Endothelial cell of umbilical vein (primary cell): ENCODE measurements at regions not wholly inside any gene's neighbourhood (a gene's known extent, or its start where the extent isn't known, plus 50 kb on each side); places are given as distances from the start of the nearest gene placed in this dataset.

Source experiments
- BruUV-seq: library from RNA; stranded (reverse); fragments of 400-500 nt; replicated peaks from 2 replicates; lab custom pipeline; 2021; lab: Mats Ljungman, UMichigan
- CTCF ChIA-PET: fragments of 300-600, 350-600 bp; sonication (Branson Sonifier 250); formaldehyde crosslinking; loops from one replicate; lab custom pipeline; 2021; ENCODE audit warnings: antibody characterized with exemption, inconsistent platforms; lab: Charles Lee
- POLR2A ChIA-PET: fragments of 300-600, 350-600 bp; sonication (Branson Sonifier 250); formaldehyde crosslinking; loops from one replicate; lab custom pipeline; 2021; ENCODE audit warnings: antibody characterized with exemption, inconsistent platforms; lab: Charles Lee
- DNase-seq: peaks from one replicate; pipeline ENCODE4 v3.0.0-alpha.2; 2011; ENCODE audit warnings: low read depth, low spot score
- FAIRE-seq: peaks from 2 replicates; lab custom pipeline; 2011; peaks lifted over from hg19 to GRCh38; lab: Jason Lieb, UNC
- H2AFZ ChIP-seq: 2 replicates; pipeline ENCODE4 v1.6.0; 2012; ENCODE audit warnings: low read depth, low read length, control low read depth, inconsistent platforms
- H3K27ac ChIP-seq: 2 replicates; pipeline ENCODE4 v1.5.1; 2011; ENCODE audit warnings: low read depth, mild to moderate bottlenecking, control low read depth, low read length, moderate library complexity; ENCODE audit not compliant: insufficient read depth
- H3K27me3 ChIP-seq, 2 experiments: 2 replicates each; pipeline versions ENCODE4 v1.6.0 to v1.6.1; 2011; ENCODE audit warnings: low read length in 2 of 2, mixed read lengths in 1 of 2; ENCODE audit not compliant: control insufficient read depth in 2 of 2, insufficient read depth in 2 of 2
- H3K36me3 ChIP-seq, 2 experiments: 2 replicates in 1 of 2; 3 replicates in 1 of 2; pipeline ENCODE4 v1.5.1; 2011; ENCODE audit warnings: low read length in 2 of 2, mild to moderate bottlenecking in 1 of 2, moderate library complexity in 1 of 2; ENCODE audit not compliant: control insufficient read depth in 2 of 2, insufficient read depth in 2 of 2; ENCODE audit errors: extremely low read depth in 1 of 2
- H3K4me1 ChIP-seq: 3 replicates; pipeline ENCODE4 v1.5.1; 2011; ENCODE audit warnings: mild to moderate bottlenecking, low read length; ENCODE audit not compliant: control insufficient read depth, insufficient read depth; ENCODE audit errors: extremely low read depth
- H3K4me2 ChIP-seq: 2 replicates; pipeline ENCODE4 v1.6.1; 2011; ENCODE audit warnings: low read length, control low read depth, mixed read lengths; ENCODE audit not compliant: insufficient read depth
- H3K4me3 ChIP-seq, 3 experiments: fragments of 200-600 bp in 1 of 3; sonication (generic), shearing (Covaris generic) in 1 of 3; replicated peaks in 1 of 3; 2 replicates each; pipeline ENCODE4 v1.5.1; 2011 to 2016; ENCODE audit warnings: control low read depth in 3 of 3, low read length in 3 of 3, mild to moderate bottlenecking in 2 of 3, inconsistent platforms in 1 of 3, low read depth in 1 of 3, moderate library complexity in 1 of 3; ENCODE audit not compliant: insufficient read depth in 1 of 3
- H3K79me2 ChIP-seq: 2 replicates; pipeline ENCODE4 v1.6.0; 2012; ENCODE audit warnings: low read length, inconsistent platforms; ENCODE audit not compliant: control insufficient read depth, insufficient read depth
- H3K9ac ChIP-seq: replicated peaks from 2 replicates; pipeline ENCODE3; 2011; ENCODE audit warnings: low read length, control low read depth; ENCODE audit not compliant: insufficient read depth; ENCODE audit errors: extremely low read depth
- H3K9me1 ChIP-seq: replicated peaks from 3 replicates; pipeline ENCODE4 v1.6.0; 2011; ENCODE audit warnings: mild to moderate bottlenecking, low read length; ENCODE audit not compliant: control insufficient read depth, insufficient read depth; ENCODE audit errors: extremely low read depth
- H3K9me3 ChIP-seq: replicated peaks from 2 replicates; pipeline ENCODE4 v1.5.1; 2012; ENCODE audit warnings: low read length, inconsistent platforms; ENCODE audit not compliant: control insufficient read depth, insufficient read depth
- H4K20me1 ChIP-seq: replicated peaks from 2 replicates; pipeline ENCODE3; 2011; ENCODE audit warnings: mild to moderate bottlenecking, low read length; ENCODE audit not compliant: control insufficient read depth, insufficient read depth; ENCODE audit errors: extremely low read depth
- EZH2 ChIP-seq: IDR thresholded peaks from 2 replicates; pipeline ENCODE4 v1.6.1; 2012; ENCODE audit warnings: borderline replicate concordance, low read depth, mild to moderate bottlenecking, moderate library complexity, low read length, inconsistent platforms; ENCODE audit not compliant: severe bottlenecking
- FOS ChIP-seq: IDR thresholded peaks from 2 replicates; pipeline ENCODE4 v1.6.1; 2011; ENCODE audit warnings: mild to moderate bottlenecking, low read length, moderate library complexity, borderline replicate concordance; ENCODE audit not compliant: insufficient read depth
- GATA2 ChIP-seq: IDR thresholded peaks from 2 replicates; pipeline ENCODE4 v1.7.0; 2011; ENCODE audit warnings: low read depth, mild to moderate bottlenecking, moderate library complexity, mixed read lengths, low read length; ENCODE audit not compliant: insufficient read length, insufficient read depth
- JUN ChIP-seq: IDR thresholded peaks from 2 replicates; pipeline ENCODE4 v1.6.1; 2011; ENCODE audit warnings: borderline replicate concordance, low read depth; ENCODE audit not compliant: insufficient read length, insufficient read depth
- MAX ChIP-seq: IDR thresholded peaks from 2 replicates; pipeline ENCODE4 v1.6.1; 2011; ENCODE audit not compliant: insufficient read depth, insufficient read length
- MYC ChIP-seq: IDR thresholded peaks from one replicate; pipeline ENCODE4 v1.6.1; 2011; ENCODE audit warnings: mild to moderate bottlenecking, low read depth, low read length
- POLR2A ChIP-seq: IDR thresholded peaks from 2 replicates; pipeline ENCODE4 v1.6.1; 2012; ENCODE audit warnings: low read depth, mild to moderate bottlenecking, control low read depth, low read length
- POLR2AphosphoS5 ChIP-seq: IDR thresholded peaks from 2 replicates; pipeline ENCODE4 v1.6.1; 2012; ENCODE audit warnings: low read depth, mild to moderate bottlenecking, control low read depth, low read length, moderate library complexity; ENCODE audit not compliant: insufficient read depth
- dilution Hi-C: fragments of 300-500 bp; cut with MboI; formaldehyde crosslinking; loops from one replicate; pipeline ENCODE4 v1.15.0; 2019; ENCODE audit warnings: low sequenced_read_pairs; ENCODE audit not compliant: extremely low pct_ligation_motif_present
- intact Hi-C: fragments of 100-400 bp; cut with micrococcal nuclease; formaldehyde crosslinking; loops from one replicate; pipeline ENCODE4 v1.10.0; 2022
- TF ChIP-seq, protein P1 (sequence below), 2 donors: IDR thresholded peaks; 1 replicate in 1 of 2; 2 replicates in 1 of 2; pipeline ENCODE4 v1.5.1; 2011; ENCODE audit warnings: low read length in 2 of 2, mild to moderate bottlenecking in 2 of 2, moderate library complexity in 2 of 2, control low read depth in 1 of 2, inconsistent platforms in 1 of 2, low read depth in 1 of 2; ENCODE audit not compliant: insufficient read depth in 1 of 2; ENCODE audit errors: extremely low read depth in 1 of 2

DNA sequence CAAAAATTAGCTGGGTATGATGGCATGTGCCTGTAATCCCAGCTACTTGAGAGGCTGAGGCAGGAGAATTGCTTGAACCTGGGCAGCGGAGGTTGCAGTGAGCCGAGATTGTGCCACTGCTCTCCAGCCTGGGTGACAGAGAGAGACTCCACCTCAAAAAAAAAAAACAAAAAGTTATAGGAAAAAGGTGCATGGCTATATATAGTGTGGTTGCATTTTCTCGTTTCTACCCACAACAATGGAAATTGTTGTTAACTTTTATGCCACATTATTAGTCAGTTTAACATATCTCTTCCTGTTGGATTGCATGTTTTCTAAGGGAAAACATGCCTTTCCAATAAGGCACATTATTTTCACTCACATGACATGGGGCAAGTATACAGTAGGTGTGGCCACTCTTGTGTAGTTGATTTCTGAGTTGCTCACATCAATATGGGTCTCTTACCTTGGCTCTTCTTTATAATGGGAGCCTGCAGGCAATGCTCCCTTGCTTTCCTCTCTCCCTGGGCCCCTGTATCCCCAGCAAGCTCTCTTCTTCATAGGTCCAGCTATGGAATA, 610.0 kb downstream of the RNF144A start:
- no peak for DNase-seq
- H3K79me2 ChIP-seq: no peaks in the 10 kb centered on the region
- H4K20me1 ChIP-seq: no peaks in the 10 kb centered on the region
- H3K9me3 ChIP-seq: peaks cover 4% of the 10 kb centered on the region
- TF ChIP-seq MYC: no peak
- TF ChIP-seq POLR2A: no peak
- no peak for TF ChIP-seq JUN
- TF ChIP-seq, protein P1, sequence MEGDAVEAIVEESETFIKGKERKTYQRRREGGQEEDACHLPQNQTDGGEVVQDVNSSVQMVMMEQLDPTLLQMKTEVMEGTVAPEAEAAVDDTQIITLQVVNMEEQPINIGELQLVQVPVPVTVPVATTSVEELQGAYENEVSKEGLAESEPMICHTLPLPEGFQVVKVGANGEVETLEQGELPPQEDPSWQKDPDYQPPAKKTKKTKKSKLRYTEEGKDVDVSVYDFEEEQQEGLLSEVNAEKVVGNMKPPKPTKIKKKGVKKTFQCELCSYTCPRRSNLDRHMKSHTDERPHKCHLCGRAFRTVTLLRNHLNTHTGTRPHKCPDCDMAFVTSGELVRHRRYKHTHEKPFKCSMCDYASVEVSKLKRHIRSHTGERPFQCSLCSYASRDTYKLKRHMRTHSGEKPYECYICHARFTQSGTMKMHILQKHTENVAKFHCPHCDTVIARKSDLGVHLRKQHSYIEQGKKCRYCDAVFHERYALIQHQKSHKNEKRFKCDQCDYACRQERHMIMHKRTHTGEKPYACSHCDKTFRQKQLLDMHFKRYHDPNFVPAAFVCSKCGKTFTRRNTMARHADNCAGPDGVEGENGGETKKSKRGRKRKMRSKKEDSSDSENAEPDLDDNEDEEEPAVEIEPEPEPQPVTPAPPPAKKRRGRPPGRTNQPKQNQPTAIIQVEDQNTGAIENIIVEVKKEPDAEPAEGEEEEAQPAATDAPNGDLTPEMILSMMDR (IDR thresholded peaks at IDR 0.05; ENCODE audit: extremely low read depth in 1 of 2, insufficient read depth in 1 of 2, low read depth in 1 of 2, low read length in 2 of 2): no peak
- no peak for TF ChIP-seq GATA2
- TF ChIP-seq FOS: no peak
- TF ChIP-seq MAX: no peak
- no peak for TF ChIP-seq EZH2
- no peak for TF ChIP-seq POLR2AphosphoS5
- no peak overlapping the region for H3K9ac ChIP-seq
- no peaks in the 10 kb centered on the region for H3K9me1 ChIP-seq
- ChIA-PET POLR2A (no interaction called here), CTCF (no interaction called here)
- intact Hi-C loops (no loop called here), dilution Hi-C loops (no loop called here)
- no TSS peak for BruUV-seq
- H3K27me3 ChIP-seq: no peaks in the 10 kb centered on the region
- H2AFZ ChIP-seq: no peak overlapping the region
- H3K27ac ChIP-seq: no peak overlapping the region
- no peaks in the 10 kb centered on the region for H3K4me1 ChIP-seq
- no peaks in the 10 kb centered on the region for H3K36me3 ChIP-seq
- no peak overlapping the region for H3K4me3 ChIP-seq
- no peak overlapping the region for H3K4me2 ChIP-seq
- no peak for FAIRE-seq
